ENCODE measurements at regions not wholly inside any gene's neighbourhood (a gene's known extent, or its start where the extent isn't known, plus 50 kb on each side); places are given as distances from the start of the nearest gene placed in this dataset.

- DNase-seq (ENCODE audit: low read depth in 2 of 2): no peak
Measured at GRCh38 chr10:43000651-43001426, 76.0 kb upstream of the RET start.

- DNase-seq (ENCODE audit: low read depth in 2 of 2): no peak
Measured at GRCh38 chr10:43001427-43001795, 75.5 kb upstream of the RET start.

- DNase-seq (ENCODE audit: low read depth in 2 of 2): no peak
Measured at GRCh38 chr10:43002596-43002995, 74.3 kb upstream of the RET start.

GRCh38 chr10:43006490-43006889 lies 70.4 kb upstream of the RET start:
- DNase-seq (ENCODE audit: low read depth in 2 of 2): no peak

- DNase-seq (ENCODE audit: low read depth in 2 of 2): no peak
Measured at GRCh38 chr10:43012578-43012977, 64.3 kb upstream of the RET start.

GRCh38 chr10:43013065-43013464 lies 63.8 kb upstream of the RET start:
- no peak for DNase-seq (ENCODE audit: low read depth in 2 of 2)

- DNase-seq (ENCODE audit: low read depth in 2 of 2): no peak
Measured at GRCh38 chr10:43024524-43024923, 52.3 kb upstream of the RET start.

- DNase-seq (ENCODE audit: low read depth in 2 of 2): no peak
Measured at GRCh38 chr10:43024942-43025700, 51.7 kb upstream of the RET start.

GRCh38 chr10:43026039-43026973 lies 50.6 kb upstream of the RET start:
- DNase-seq (ENCODE audit: low read depth in 2 of 2): no peak

All from fibroblast of skin of left biceps (primary cell).